ENCODE measurements at regions not wholly inside any gene's neighbourhood (a gene's known extent, or its start where the extent isn't known, plus 50 kb on each side); places are given as distances from the start of the nearest gene placed in this dataset.

GRCh38 chr20:4401601-4402000, 152.5 kb upstream of the ADRA1D start:
- ChIA-PET POLR2A (no interaction called here), CTCF (no interaction called here)
- TF ChIP-seq CTCF (IDR thresholded peaks at IDR 0.05; ENCODE audit: control extremely low read depth, extremely low read depth, low read depth, missing control alignments), result no peak
- DNase-seq (ENCODE audit: extremely low spot score), result no peak

DNA sequence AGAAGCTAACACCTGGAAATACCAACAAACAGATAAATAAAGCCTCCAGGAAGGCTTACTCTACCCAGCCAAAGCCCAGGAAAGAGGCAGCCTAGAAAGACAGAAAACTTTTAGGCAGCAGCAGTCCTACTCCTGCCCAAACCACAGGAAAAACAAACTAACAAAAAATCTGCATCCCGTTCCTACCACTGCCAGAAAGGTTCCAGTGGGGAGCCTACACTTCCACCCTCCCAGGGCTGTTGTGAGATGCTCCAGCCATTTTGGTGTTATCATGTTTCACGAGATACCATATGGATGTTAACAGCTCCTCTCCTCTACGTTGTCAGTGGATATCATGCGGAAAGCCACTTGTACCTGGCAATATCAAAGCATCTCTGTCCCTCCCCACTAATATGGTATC, 135.9 kb upstream of the ADRA1D start:
- no peak for DNase-seq (ENCODE audit: extremely low spot score)
- ChIA-PET CTCF (no interaction called here), POLR2A (no interaction called here)
- TF ChIP-seq CTCF (IDR thresholded peaks at IDR 0.05; ENCODE audit: control extremely low read depth, extremely low read depth, low read depth, missing control alignments), result no peak

GRCh38 chr20:4383961-4384360, 134.9 kb upstream of the ADRA1D start:
- POLR2A ChIA-PET, result no interaction called here
- CTCF ChIA-PET, result no interaction called here

GRCh38 chr20:4375881-4376280, 126.8 kb upstream of the ADRA1D start:
- ChIA-PET POLR2A (no interaction called here), CTCF (interaction anchor here (0.9 kb wide), 1 partner anchor 10 kb away, joined by 3 read pairs; no protein-coding TSS in a partner anchor)

More at GRCh38 chr20:4383961-4384360, 134.9 kb upstream of the ADRA1D start:
- TF ChIP-seq CTCF (IDR thresholded peaks at IDR 0.05; ENCODE audit: control extremely low read depth, extremely low read depth, low read depth, missing control alignments), result no peak
- DNase-seq (ENCODE audit: extremely low spot score), result no peak

DNA sequence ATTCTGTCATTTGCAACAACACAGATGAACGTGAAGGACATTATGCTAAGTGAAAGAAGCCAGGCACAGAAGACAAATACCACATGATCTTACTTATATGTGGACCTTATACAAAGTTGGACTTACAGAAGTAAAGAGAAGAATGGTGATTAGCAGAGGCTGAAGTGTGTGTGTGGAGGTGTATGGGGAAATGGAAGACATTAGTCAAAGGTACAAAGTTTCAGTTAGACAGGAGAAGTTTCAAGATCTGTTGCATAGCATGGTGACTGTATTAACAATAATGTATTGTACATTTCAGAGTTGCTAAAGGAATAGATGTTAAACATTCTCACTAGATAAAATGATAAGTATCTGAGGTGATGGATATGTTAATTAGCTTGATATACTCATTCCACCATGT, 124.4 kb upstream of the ADRA1D start:
- no peak for TF ChIP-seq CTCF (IDR thresholded peaks at IDR 0.05; ENCODE audit: control extremely low read depth, extremely low read depth, low read depth, missing control alignments)
- CTCF ChIA-PET, result no interaction called here
- DNase-seq (ENCODE audit: extremely low spot score), result no peak
- POLR2A ChIA-PET, result no interaction called here

More at GRCh38 chr20:4375881-4376280, 126.8 kb upstream of the ADRA1D start:
- no peak for TF ChIP-seq CTCF (IDR thresholded peaks at IDR 0.05; ENCODE audit: control extremely low read depth, extremely low read depth, low read depth, missing control alignments)
- no peak for DNase-seq (ENCODE audit: extremely low spot score)

DNA sequence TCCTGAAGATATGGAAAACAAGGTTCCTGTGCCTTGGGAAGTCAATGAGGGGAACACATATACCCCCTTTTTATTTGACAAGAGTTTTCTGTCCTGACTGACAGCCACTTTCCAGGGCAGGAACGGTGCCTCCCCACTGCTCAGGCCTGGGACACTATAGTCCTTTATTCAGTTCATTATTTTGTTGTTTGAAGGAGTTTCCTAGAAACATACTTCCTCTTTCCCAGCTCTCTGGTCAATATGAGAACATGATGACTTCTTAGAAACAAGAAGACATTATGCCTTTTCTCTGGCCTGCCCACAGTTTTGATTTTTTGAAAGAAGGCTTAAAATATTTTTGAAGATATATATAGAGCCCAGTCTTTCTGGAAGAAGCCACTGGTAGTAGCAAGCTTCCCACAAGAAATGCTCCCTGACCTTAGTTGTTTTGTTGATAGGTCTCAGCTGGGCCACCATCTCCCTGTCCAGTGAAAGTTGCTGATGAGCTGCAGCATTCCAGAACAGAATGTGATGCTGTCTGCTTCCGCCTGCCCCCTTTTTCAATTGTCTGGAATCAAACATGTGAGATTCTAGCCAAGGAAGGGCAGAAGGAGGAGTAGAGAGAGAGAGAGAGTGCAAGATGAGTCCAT, 122.7 kb upstream of the ADRA1D start:
- ChIA-PET POLR2A (no interaction called here), CTCF (no interaction called here)
- no peak for TF ChIP-seq CTCF (IDR thresholded peaks at IDR 0.05; ENCODE audit: control extremely low read depth, extremely low read depth, low read depth, missing control alignments)
- DNase-seq (ENCODE audit: extremely low spot score), result no peak

Data from GM10248 (cell line).